Neural cell (in vitro differentiated cells): ENCODE measurements at regions not wholly inside any gene's neighbourhood (a gene's known extent, or its start where the extent isn't known, plus 50 kb on each side); places are given as distances from the start of the nearest gene placed in this dataset.

Experiments
- H2AFZ ChIP-seq: fragments of 200-600, 300-800 bp; sonication (generic), shearing (Covaris generic); 2 replicates; pipeline ENCODE4 v1.6.0; 2014; ENCODE audit warnings: low read depth, mild to moderate bottlenecking, antibody characterized with exemption, low read length, moderate library complexity
- H3F3A ChIP-seq: fragments of 200-600 bp; shearing (Covaris generic); 2 replicates; pipeline ENCODE4 v1.6.1; 2016; ENCODE audit warnings: mild to moderate bottlenecking, moderate library complexity, mixed read lengths, antibody characterized with exemption, low read length; ENCODE audit not compliant: insufficient read depth, poor library complexity, severe bottlenecking
- H3K27ac ChIP-seq: fragments of 200-600, 300-800 bp; sonication (generic), shearing (Covaris generic); 2 replicates; pipeline ENCODE4 v1.5.1; 2014; ENCODE audit warnings: mild to moderate bottlenecking, low read length, moderate library complexity
- H3K27me3 ChIP-seq: fragments of 300-800, 200-600 bp; sonication (generic), shearing (Covaris generic); 2 replicates; pipeline ENCODE4 v1.6.0; 2014; ENCODE audit warnings: mild to moderate bottlenecking, low read depth, low read length, moderate library complexity; ENCODE audit not compliant: insufficient read depth
- H3K36me3 ChIP-seq: fragments of 300-800, 200-600 bp; sonication (generic), shearing (Covaris generic); 2 replicates; pipeline ENCODE4 v1.5.1; 2014; ENCODE audit warnings: mild to moderate bottlenecking, antibody characterized with exemption, low read length, moderate library complexity; ENCODE audit not compliant: insufficient read depth
- H3K4me2 ChIP-seq: fragments of 300-800, 200-600 bp; sonication (generic), shearing (Covaris generic); 2 replicates; pipeline ENCODE4 v1.6.0; 2014; ENCODE audit warnings: mild to moderate bottlenecking, low read length
- H3K4me3 ChIP-seq: fragments of 300-800, 200-600 bp; sonication (generic), shearing (Covaris generic); 2 replicates; pipeline ENCODE4 v1.5.1; 2014; ENCODE audit warnings: mild to moderate bottlenecking, low read length, moderate library complexity
- H3K79me2 ChIP-seq: fragments of 200-600 bp; shearing (Covaris generic); replicated peaks from 2 replicates; pipeline ENCODE4 v1.6.0; 2014; ENCODE audit warnings: mild to moderate bottlenecking, low read length, moderate library complexity; ENCODE audit not compliant: insufficient read depth
- H3K9ac ChIP-seq: fragments of 300-800, 200-600 bp; sonication (generic), shearing (Covaris generic); 2 replicates; pipeline ENCODE4 v1.6.1; 2016; ENCODE audit warnings: mild to moderate bottlenecking, low read length, mixed read lengths
- H3K9me2 ChIP-seq: fragments of 200-600 bp; shearing (Covaris generic); 2 replicates; pipeline ENCODE4 v1.6.1; 2016; ENCODE audit warnings: mild to moderate bottlenecking, low read length, mixed read lengths; ENCODE audit not compliant: insufficient read depth
- H3K9me3 ChIP-seq: fragments of 200-600, 300-800 bp; sonication (generic), shearing (Covaris generic); 2 replicates; pipeline ENCODE4 v1.6.1; 2016; ENCODE audit warnings: mild to moderate bottlenecking, mixed run types, low read length, moderate library complexity, mixed read lengths
- H4K20me1 ChIP-seq: fragments of 200-600 bp; shearing (Covaris generic); 2 replicates; pipeline ENCODE4 v1.6.1; 2016; ENCODE audit warnings: mild to moderate bottlenecking, mixed run types; ENCODE audit not compliant: insufficient read depth
- CTCF ChIP-seq: fragments of 450-650 bp; IDR thresholded peaks from 2 replicates; pipeline ENCODE4 v1.5.1; 2014; ENCODE audit warnings: antibody characterized with exemption, mild to moderate bottlenecking, moderate library complexity; ENCODE audit not compliant: poor library complexity, severe bottlenecking
- EP300 ChIP-seq: fragments of 450-650 bp; conservative IDR thresholded peaks from 2 replicates; pipeline ENCODE4 v1.6.1; 2014; ENCODE audit warnings: antibody characterized with exemption, mild to moderate bottlenecking, moderate library complexity; ENCODE audit not compliant: poor library complexity, severe bottlenecking
- EZH2 ChIP-seq: fragments of 200-600, 300-800 bp; shearing (Covaris generic), sonication (generic); IDR thresholded peaks from 2 replicates; pipeline ENCODE4 v1.6.1; 2014; ENCODE audit warnings: antibody characterized with exemption, low read length, borderline replicate concordance, mild to moderate bottlenecking; ENCODE audit not compliant: insufficient read depth, poor library complexity, severe bottlenecking
- MXI1 ChIP-seq: fragments of 450-650 bp; conservative IDR thresholded peaks from 2 replicates; pipeline ENCODE4 v1.6.1; 2014; ENCODE audit warnings: antibody characterized with exemption, mild to moderate bottlenecking; ENCODE audit not compliant: poor library complexity, severe bottlenecking
- POLR2AphosphoS5 ChIP-seq: IDR thresholded peaks from 2 replicates; pipeline ENCODE4 v1.6.1; 2012
- RAD21 ChIP-seq: fragments of 450-650 bp; conservative IDR thresholded peaks from 2 replicates; pipeline ENCODE4 v1.6.1; 2014; ENCODE audit warnings: antibody characterized with exemption, mild to moderate bottlenecking, moderate library complexity
- REST ChIP-seq: IDR thresholded peaks from 2 replicates; pipeline ENCODE4 v1.6.1; 2012; ENCODE audit warnings: borderline replicate concordance
- SMC3 ChIP-seq: fragments of 450-650 bp; conservative IDR thresholded peaks from 2 replicates; pipeline ENCODE4 v1.6.1; 2014; ENCODE audit warnings: antibody characterized with exemption, mild to moderate bottlenecking, moderate library complexity; ENCODE audit not compliant: poor library complexity
- TAF1 ChIP-seq: IDR thresholded peaks from 2 replicates; pipeline ENCODE4 v1.6.1; 2012; ENCODE audit warnings: low read depth

- Histone ChIP-seq H3F3A (no peaks in the 10 kb centered on the region), H3K9me3 (no peaks in the 10 kb centered on the region), H3K4me2 (no peak overlapping the region)
Measured at GRCh38 chr7:136213012-136213411, 235.9 kb upstream of the MTPN start.

GRCh38 chr7:136210664-136211063, 233.5 kb upstream of the MTPN start:
- no peaks in the 10 kb centered on the region for H3F3A ChIP-seq
- no peaks in the 10 kb centered on the region for H4K20me1 ChIP-seq
- H3K4me3 ChIP-seq, result no peak overlapping the region
- no peaks in the 10 kb centered on the region for H3K27me3 ChIP-seq
- no peaks in the 10 kb centered on the region for H3K9me3 ChIP-seq
- H3K9me2 ChIP-seq, result no peaks in the 10 kb centered on the region
- H3K27ac ChIP-seq, result no peak overlapping the region
- H3K79me2 ChIP-seq, result no peaks in the 10 kb centered on the region
- no peak overlapping the region for H3K9ac ChIP-seq
- H2AFZ ChIP-seq, result no peak overlapping the region
- H3K4me2 ChIP-seq, result no peak overlapping the region
- H3K36me3 ChIP-seq, result no peaks in the 10 kb centered on the region
- no peak for TF ChIP-seq RAD21
- no peak for TF ChIP-seq REST
- TF ChIP-seq TAF1, result no peak
- no peak for TF ChIP-seq MXI1
- no peak for TF ChIP-seq POLR2AphosphoS5
- TF ChIP-seq EZH2, result no peak
- TF ChIP-seq SMC3, result no peak
- TF ChIP-seq EP300, result no peak

More at GRCh38 chr7:136213012-136213411, 235.9 kb upstream of the MTPN start:
- H3K27ac ChIP-seq, result no peak overlapping the region
- no peaks in the 10 kb centered on the region for H4K20me1 ChIP-seq
- TF ChIP-seq POLR2AphosphoS5 (no peak), EZH2 (no peak), RAD21 (no peak), REST (no peak), EP300 (no peak), MXI1 (no peak), CTCF (no peak), TAF1 (no peak), SMC3 (no peak)
- H3K79me2 ChIP-seq, result no peaks in the 10 kb centered on the region
- no peak overlapping the region for H2AFZ ChIP-seq
- no peaks in the 10 kb centered on the region for H3K36me3 ChIP-seq
- H3K4me3 ChIP-seq, result no peak overlapping the region
- no peak overlapping the region for H3K9ac ChIP-seq
- no peaks in the 10 kb centered on the region for H3K9me2 ChIP-seq
- no peaks in the 10 kb centered on the region for H3K27me3 ChIP-seq
